SKM-1 (cell line): ENCODE measurements at regions not wholly inside any gene's neighbourhood (a gene's known extent, or its start where the extent isn't known, plus 50 kb on each side); places are given as distances from the start of the nearest gene placed in this dataset.
"Not testable (repeated sequence)": the region's sequence is repeated elsewhere in the genome, so short reads cannot be mapped to it uniquely, and the experiment has no call there.

ENCODE experiments used
- DNase-seq: peaks from one replicate; lab custom pipeline; 2025; ENCODE audit not compliant: unreplicated experiment; lab: John Stamatoyannopoulos, UW

DNA sequence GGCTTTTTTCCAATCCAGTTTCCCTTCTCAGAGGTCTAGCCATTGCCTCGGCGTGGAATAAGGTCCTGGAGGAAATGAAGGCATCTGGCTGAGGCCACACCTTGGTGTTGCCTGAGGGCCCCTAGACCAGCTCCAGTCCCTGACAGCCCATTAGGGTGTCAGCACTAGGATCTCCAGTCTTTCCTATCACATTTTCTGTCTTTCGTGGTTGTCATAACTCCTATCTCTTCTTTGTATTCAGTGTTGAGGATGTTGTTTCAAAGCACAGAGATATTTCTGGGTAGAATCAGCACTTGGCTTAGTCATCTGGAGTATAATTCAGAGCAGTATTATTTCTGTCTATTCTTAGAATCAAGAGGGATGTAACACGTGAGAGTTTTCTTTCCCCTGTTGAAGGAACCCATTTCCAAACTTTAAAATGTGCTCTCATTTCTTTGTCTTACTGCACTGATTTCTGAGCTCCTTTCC, 844.3 kb downstream of the KCNT2 start:
- no peak for DNase-seq

GRCh38 chr1:195763146-195763906, 844.9 kb downstream of the KCNT2 start:
- DNase-seq = no peak

GRCh38 chr1:195761104-195761503, 847.1 kb downstream of the KCNT2 start:
- no peak for DNase-seq

DNA sequence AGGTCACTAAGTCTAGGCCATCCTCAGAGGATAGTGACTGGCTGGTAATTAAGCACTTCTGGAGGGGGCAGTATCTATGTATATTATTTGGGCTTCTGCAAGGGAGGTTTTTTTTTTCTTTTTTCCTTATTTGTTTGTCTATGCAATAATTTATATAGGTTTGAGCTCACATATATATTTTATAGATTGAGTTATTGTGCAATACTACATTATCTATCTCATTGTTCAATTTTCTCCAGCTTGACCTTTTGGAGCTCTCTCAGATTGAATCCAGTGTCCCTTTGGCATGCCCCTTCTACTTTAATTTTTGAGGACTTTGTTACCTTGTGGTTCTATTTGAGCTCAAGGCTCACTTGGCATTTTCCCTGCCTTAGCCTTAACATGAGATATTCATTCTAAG, 852.1 kb downstream of the KCNT2 start:
- DNase-seq = no peak

- no peak for DNase-seq
Observed at GRCh38 chr1:195754874-195755273, 853.4 kb downstream of the KCNT2 start.

DNA sequence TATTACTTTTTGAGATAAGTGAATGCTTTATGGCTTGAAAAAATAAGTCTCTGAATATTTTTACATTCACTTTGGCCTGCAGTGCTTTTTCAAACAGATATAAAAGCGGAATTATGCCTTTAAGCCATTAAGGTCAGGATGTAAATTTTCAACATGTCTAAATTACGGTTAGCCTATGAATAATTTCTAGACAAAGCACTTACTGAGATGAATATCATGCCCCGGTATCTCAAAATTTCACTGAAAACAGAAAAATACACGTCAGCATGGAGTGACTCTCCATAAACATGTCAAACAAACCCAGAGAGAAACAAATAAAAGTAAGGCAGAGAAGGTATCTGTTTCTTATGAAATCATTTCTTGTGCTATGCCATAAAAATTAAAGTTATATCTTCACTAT, 853.9 kb downstream of the KCNT2 start:
- no peak for DNase-seq

GRCh38 chr1:195748969-195749368, 859.3 kb downstream of the KCNT2 start:
- no peak for DNase-seq

DNA sequence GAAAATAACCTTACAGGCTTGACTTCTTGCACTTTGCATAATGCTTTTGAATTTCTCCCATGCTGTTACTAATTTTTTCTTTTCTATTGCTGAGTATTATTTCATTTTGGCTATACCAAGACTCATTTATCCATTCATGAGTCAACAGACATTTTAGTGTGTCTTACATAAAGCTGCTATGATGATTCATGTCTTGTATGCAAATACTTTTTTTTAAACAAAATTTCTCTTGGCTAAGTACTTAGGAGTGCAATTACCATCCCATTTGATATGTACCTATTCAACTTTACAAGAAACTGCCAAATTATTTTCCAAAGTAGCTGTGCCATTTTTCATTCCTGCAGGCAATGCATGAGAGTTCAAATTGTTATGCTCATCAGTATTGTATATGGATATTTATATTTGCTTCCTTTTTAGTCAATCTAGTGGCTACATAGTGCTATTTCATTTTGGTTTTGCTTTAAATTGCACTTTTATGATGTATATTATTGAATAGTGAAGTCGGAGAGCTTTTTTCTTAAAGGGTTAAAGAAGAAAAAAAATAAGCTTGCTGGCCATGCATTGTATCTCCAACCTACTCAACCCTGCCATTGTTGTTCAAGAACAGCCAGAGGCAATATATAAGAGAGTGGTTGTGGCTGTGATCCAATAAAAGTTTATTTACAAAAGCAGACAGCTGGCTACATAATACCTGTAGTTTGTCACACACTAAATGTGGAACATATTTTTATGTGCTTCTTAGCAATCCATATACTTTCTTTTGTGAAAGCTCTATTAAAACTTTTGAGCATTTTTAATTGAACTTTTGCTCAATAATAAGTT, 862.8 kb downstream of the KCNT2 start:
- DNase-seq = no peak

GRCh38 chr1:195744256-195744655, 864.0 kb downstream of the KCNT2 start:
- DNase-seq = no peak

DNA sequence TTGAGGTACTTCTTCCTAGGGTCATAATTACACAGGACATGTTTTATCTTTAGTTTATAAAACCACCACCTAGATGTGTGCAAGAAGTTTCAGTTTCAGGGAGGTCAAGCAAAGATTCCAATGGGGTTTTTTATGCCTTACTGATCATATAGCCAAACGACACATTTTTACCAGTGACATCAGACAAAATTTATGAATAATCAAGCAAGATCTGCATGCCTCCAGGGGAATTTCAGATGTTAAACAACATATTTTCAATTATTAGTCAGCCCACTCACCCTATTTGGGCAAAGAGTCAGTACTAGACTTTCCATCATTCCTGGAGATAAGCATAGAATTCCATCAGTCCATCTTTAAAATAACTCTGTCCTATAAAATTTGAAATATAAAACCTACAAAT, 867.4 kb downstream of the KCNT2 start:
- no peak for DNase-seq

- no peak for DNase-seq
Observed at GRCh38 chr1:195738966-195739650, 869.1 kb downstream of the KCNT2 start.

GRCh38 chr1:195735140-195735539, 873.1 kb downstream of the KCNT2 start:
- DNase-seq = no peak

DNA sequence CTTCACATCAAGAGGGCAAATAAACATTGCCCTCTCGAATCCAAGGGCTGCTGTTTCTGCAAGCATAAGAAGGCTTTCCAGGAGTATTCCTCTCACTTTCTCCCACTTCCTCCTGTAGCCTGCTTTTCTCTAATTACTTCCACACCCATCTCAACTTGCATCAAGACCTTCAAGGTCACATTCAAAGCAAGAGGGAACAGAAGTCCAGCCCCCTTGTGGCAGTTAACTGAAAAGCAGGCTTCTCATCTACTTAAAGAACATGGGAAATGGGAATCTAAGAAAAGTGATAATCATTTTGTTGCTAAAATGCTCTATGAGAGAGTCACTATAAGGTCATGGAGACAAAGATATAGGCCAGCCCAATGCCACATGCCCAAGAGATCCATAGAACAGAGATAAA, 874.4 kb downstream of the KCNT2 start:
- no peak for DNase-seq

DNA sequence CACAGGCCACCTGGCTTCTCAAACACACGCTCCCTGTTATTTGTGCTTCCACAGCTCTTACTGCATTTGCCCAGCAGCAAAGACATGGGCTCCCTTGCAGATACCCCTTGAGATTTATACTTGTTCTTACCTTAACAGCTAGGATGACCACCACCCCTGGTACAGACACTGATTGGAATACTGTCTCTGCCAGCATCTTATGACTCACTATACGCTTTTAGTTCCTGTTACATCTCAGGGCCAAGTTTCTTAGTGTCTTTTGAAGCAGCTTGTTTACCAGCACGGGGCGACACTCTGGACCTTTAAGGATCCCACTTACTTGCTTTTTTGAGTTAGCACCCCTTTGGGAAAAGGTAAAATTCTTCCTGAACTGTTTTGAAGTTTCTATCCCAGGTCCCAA, 874.8 kb downstream of the KCNT2 start:
- no peak for DNase-seq

DNA sequence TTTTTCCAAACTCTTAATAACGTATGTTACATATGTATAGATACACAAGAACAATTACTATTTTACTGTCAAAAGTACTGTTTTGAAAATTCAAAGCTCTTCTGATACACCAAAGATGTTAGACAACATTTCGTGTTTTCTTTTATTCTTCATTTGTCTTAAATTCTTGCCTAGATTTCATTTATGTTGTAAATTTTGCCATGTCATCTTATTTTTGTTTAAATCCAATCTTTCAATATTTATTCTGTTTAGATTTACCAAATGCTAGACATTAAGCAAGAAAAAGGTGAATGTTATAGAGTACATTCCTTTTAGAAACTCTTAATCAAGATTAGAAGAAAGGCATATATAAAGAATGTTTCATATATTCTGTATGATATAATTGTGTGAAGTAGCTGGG, 876.9 kb downstream of the KCNT2 start:
- DNase-seq = no peak

- no peak for DNase-seq
Observed at GRCh38 chr1:195723796-195724194, 884.4 kb downstream of the KCNT2 start.

- DNase-seq = not testable (repeated sequence)
Observed at GRCh38 chr1:195722852-195723795, 885.1 kb downstream of the KCNT2 start.

GRCh38 chr1:195722146-195722545, 886.1 kb downstream of the KCNT2 start:
- not testable (repeated sequence) for DNase-seq

DNA sequence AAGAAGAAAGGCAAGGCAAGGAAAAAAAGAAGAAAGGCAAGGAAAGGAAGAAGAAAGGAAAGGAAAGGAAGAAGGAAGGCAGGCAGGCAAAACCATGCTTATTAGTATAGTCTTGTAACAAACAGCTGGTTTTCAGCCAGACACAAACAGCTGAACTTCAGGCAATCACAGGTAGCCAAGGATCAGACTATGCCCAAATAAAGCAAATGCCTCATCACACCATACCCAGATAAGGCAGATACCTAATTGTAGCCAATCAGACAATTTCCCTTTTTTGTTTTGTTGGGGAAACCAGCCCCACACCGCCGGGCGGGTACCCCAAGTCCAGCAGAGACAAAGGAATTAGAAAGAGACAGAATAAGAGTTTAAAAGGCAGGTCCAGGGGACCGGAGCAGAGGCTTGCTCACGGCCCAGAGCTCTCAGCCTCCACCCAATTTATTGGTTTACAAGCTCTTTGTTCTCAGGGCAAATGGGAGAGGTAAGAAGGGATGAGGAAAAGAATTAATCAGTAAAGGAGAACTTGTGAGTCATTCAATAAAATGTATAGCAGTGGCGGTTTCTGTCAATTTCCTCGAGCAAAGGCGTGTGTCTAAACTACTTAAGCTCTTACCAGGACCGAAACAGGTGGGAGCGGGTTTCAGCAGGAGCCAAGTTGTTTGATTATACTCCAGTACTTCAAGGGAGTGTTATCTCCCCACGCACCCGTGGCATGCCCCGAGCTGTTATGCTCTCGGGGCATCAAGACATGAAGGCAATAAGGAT, 886.8 kb downstream of the KCNT2 start:
- DNase-seq = no peak

DNA sequence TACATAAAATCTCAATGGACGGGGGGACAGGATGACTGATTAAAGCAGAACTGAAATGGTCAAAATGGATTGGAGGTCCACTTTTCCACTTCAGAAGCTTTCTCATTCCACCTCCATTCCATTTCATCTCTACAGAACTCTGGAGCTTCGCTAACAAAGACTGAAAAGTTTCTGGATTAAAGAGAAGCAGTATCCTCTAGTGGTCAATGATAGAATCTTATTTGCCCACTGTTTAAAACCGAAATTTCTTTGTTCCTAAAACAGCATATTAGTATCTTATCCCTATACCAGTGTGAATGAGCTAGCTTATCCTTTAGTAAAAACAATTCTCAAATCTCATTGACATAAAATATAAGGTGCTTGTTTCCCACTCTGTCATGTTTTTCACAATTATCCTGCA, 890.6 kb downstream of the KCNT2 start:
- DNase-seq = no peak
